GM13976 (cell line): ENCODE measurements at regions not wholly inside any gene's neighbourhood (a gene's known extent, or its start where the extent isn't known, plus 50 kb on each side); places are given as distances from the start of the nearest gene placed in this dataset.

Experiments
- DNase-seq: peaks from one replicate; pipeline ENCODE4 v3.0.0; 2012; ENCODE audit warnings: low spot score
- in situ Hi-C: fragments of 300-500 bp; cut with MboI; formaldehyde crosslinking; loops from one replicate; pipeline ENCODE4 v1.12.0; 2022; ENCODE audit warnings: low sequenced_read_pairs, mixed read lengths, inconsistent platforms; ENCODE audit not compliant: unreplicated experiment
- TF ChIP-seq, protein P1 (sequence below): IDR thresholded peaks from 2 replicates; pipeline ENCODE4 v1.5.1; 2012; ENCODE audit warnings: borderline replicate concordance, mild to moderate bottlenecking; ENCODE audit not compliant: insufficient read depth; ENCODE audit errors: extremely low read depth, missing control alignments, control extremely low read depth

DNA sequence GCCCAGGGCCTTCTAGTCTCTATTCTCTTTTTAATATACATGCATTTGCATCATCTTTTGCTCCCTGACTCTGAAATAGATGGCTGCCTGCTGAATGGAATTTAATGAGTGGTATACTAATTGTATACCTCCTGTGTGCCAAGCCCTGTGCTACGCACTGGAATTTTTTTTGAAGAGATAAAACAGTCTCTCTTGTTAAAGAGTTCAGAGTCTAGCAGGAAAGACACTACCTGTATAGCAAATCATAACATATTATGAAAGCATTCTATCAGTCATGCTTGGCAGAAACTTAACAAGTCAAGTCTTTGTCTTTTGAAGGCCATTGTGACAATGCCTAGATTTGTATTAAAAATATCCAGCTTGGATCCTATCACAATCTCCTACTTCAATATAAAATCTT lies 63.7 kb upstream of the SESN3 start:
- in situ Hi-C loops: no loop called here
- TF ChIP-seq, protein P1, sequence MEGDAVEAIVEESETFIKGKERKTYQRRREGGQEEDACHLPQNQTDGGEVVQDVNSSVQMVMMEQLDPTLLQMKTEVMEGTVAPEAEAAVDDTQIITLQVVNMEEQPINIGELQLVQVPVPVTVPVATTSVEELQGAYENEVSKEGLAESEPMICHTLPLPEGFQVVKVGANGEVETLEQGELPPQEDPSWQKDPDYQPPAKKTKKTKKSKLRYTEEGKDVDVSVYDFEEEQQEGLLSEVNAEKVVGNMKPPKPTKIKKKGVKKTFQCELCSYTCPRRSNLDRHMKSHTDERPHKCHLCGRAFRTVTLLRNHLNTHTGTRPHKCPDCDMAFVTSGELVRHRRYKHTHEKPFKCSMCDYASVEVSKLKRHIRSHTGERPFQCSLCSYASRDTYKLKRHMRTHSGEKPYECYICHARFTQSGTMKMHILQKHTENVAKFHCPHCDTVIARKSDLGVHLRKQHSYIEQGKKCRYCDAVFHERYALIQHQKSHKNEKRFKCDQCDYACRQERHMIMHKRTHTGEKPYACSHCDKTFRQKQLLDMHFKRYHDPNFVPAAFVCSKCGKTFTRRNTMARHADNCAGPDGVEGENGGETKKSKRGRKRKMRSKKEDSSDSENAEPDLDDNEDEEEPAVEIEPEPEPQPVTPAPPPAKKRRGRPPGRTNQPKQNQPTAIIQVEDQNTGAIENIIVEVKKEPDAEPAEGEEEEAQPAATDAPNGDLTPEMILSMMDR: no peak
- DNase-seq: no peak

DNA sequence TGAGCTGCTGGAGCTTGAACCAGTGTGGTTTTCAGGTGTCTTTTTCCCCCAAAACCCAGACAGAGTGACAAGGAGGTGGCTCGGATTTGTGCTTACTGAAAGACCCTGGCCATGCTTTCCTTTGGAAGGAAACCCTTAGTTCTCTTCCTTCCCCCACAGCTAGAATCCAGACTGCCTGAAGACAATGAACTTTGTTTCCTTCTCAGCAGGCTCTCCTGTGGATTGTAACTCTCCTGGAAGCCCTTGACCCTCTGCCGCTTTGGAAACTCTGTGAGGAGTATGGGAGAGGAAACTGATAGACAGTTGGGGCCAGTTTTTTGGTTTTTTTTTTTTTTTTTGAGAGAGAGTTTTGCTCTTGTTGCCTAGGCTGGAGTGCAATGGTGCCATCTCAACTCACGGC lies 62.1 kb upstream of the SESN3 start:
- TF ChIP-seq, protein P1: no peak
- no peak for DNase-seq
- in situ Hi-C loops: no loop called here

DNA sequence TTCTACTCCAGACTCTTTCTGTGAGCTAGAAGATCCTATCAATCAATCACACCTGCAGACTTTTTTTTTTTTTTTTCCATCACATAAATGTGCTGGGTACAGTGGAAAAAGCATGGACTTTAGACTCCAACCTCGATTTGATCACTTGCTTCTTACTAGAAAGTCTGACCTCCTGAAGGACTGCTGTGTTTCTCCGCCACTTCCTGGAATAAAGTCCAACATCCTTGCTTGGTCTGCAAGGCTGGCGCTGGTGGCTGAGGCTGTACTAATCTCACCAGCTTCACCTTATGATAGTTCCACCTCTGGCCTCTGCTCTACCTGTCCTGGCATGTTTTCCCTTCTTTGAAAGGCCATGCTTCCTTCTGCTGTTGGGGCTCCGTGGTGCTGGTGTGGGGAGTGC lies 60.9 kb upstream of the SESN3 start:
- in situ Hi-C loops: no loop called here
- TF ChIP-seq, protein P1: no peak
- DNase-seq: no peak

DNA sequence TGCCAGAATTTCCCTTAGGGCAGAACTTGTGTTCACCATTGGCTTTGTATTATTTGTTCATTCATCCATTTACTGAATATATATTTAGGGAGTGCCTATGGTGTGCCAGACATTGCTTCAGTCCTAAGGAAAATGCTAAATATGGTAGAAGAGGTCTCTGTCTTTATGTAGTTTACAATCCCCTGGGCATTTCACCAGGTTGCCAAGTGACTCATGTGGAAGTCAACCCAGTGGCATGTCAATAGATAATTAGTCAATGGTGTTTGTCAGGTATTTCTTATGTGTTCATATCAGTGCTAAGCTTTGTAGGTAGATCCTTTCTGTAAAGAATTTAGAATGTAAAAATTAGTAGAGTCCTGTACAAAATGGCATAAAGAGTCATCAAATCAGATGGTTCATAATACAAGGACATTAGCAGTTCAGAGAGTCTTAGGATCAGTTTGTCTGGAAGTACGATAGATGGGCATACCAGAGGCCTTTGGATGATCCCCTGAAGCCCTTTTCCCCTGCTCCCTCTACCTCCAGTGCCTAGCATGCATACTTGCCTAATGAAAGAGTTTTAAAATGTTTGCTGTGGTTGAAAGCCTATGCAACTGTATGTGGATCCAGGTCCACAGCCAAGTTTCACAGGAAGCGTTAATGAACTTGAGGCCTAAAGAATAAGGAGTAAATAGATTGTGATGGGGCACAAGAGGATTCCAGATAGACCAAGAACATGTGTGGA lies 58.5 kb upstream of the SESN3 start:
- TF ChIP-seq, protein P1: no peak
- in situ Hi-C loops: no loop called here
- DNase-seq: no peak

DNA sequence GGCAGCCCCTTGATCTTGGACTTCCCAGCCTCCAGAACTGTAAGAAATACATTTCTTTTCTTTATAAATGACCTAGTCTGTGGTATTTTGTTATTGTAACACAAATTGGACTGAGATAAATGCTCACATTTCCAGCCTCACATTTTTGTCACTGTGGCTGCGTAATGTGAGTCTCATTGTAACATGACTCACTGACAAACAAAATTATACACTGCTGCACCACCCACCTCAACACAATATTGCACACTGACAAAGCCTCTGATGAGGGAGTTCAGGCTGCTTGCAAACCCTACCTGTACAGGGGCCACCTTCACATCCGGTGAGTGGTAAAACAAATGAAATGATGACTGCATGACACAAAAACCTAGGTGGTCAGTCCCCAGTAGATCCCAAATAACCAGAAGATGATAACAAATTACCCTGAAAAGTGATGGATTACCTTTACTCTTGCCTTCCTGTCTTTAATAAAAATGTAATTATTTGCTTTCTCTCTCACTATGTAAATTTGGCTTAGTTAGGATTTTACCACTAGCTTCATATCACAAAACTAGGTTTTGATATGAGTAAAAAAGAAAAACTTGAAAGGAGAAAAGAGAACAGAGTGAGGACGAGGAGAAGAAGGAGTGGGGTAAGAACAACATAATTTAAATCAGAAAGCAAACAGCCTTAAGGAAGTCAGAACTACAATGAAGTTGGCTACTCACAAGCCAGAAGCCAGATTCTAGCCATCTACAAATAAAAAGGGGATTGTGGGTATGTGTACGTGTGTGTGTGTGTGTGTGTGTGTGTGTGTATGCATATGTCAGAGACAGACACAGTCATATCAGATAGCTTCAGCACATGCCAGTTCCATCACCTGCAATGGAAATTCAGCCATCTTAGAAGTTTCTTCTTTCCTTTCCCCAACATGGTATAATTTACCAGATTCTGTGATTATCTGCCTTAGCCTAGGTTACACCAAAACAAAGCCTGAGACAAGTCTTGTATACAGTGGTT lies 53.4 kb upstream of the SESN3 start:
- DNase-seq: no peak
- in situ Hi-C loops: no loop called here
- TF ChIP-seq, protein P1: no peak

DNA sequence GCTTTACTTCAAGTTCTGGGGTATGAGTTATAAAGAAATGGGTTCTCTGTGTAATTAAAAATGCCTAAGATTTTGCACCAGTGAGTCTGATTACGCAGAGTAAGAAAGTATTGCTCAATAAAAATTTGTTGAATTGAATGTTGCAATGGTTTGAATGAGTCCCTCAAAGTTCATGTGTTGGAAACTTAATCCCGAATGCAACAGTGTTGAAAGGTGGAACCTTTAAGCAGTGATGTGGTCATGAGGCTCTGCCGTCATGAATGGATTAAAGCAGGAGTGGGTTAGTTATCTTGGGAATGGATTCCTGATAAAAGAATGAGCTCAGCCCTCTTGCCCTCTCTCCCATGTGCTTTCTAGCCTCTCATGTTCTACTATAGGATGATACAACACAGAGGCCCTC lies 52.6 kb upstream of the SESN3 start:
- in situ Hi-C loops: no loop called here
- TF ChIP-seq, protein P1: no peak
- DNase-seq: no peak
